WI38 (cell line): ENCODE measurements at regions not wholly inside any gene's neighbourhood (a gene's known extent, or its start where the extent isn't known, plus 50 kb on each side); places are given as distances from the start of the nearest gene placed in this dataset.
"Not testable (repeated sequence)": the region's sequence is repeated elsewhere in the genome, so short reads cannot be mapped to it uniquely, and the experiment has no call there.

Source experiments
- H3K4me3 ChIP-seq: 2 replicates; pipeline ENCODE4 v1.5.1; 2011; ENCODE audit warnings: low read depth, mild to moderate bottlenecking, control low read depth, low read length
- TF ChIP-seq, protein P1 (sequence below): IDR thresholded peaks from 2 replicates; pipeline ENCODE4 v1.5.1; 2012; ENCODE audit warnings: low read depth, mild to moderate bottlenecking, control low read depth, low read length

DNA sequence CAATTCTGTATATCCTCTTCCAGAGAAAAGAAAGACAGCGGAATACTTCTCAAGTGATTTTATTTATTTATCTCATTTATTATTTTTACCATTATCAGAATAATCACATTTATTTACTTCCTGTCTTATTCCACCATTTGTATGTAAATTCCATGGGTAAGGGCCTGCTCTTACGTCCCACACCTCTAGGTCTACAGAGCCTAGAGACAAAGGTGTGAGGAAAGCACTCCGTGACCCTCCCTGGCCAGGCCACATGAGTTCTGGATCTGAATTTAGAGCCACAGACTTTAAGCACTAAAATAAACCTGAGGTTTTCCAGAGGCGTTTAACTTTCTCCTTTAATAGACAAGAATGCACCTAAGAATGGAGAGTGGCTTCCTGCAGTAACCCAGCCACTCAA, 85.3 kb upstream of the CTSV start:
- no peak overlapping the region for H3K4me3 ChIP-seq
- TF ChIP-seq, protein P1, sequence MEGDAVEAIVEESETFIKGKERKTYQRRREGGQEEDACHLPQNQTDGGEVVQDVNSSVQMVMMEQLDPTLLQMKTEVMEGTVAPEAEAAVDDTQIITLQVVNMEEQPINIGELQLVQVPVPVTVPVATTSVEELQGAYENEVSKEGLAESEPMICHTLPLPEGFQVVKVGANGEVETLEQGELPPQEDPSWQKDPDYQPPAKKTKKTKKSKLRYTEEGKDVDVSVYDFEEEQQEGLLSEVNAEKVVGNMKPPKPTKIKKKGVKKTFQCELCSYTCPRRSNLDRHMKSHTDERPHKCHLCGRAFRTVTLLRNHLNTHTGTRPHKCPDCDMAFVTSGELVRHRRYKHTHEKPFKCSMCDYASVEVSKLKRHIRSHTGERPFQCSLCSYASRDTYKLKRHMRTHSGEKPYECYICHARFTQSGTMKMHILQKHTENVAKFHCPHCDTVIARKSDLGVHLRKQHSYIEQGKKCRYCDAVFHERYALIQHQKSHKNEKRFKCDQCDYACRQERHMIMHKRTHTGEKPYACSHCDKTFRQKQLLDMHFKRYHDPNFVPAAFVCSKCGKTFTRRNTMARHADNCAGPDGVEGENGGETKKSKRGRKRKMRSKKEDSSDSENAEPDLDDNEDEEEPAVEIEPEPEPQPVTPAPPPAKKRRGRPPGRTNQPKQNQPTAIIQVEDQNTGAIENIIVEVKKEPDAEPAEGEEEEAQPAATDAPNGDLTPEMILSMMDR = no peak

DNA sequence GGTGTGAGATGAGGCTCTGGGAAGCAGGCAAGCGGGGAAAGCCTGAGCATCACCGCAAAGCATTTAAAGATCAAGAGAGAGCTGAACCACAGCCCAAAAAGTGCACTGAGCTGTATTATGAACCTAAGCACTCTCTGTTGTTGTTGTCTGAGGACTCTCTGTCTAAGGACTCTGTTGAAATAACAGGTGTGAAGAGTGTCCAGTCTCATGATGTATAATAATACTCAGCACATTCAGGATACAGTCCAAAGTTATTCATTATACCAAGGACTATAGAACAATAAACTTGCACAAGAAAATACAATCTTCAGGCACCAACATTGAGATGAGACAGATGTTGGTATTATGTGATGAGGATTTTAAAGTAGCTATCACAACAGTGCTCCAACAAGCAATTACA, 71.8 kb upstream of the CTSV start:
- no peak overlapping the region for H3K4me3 ChIP-seq
- TF ChIP-seq, protein P1 = no peak

DNA sequence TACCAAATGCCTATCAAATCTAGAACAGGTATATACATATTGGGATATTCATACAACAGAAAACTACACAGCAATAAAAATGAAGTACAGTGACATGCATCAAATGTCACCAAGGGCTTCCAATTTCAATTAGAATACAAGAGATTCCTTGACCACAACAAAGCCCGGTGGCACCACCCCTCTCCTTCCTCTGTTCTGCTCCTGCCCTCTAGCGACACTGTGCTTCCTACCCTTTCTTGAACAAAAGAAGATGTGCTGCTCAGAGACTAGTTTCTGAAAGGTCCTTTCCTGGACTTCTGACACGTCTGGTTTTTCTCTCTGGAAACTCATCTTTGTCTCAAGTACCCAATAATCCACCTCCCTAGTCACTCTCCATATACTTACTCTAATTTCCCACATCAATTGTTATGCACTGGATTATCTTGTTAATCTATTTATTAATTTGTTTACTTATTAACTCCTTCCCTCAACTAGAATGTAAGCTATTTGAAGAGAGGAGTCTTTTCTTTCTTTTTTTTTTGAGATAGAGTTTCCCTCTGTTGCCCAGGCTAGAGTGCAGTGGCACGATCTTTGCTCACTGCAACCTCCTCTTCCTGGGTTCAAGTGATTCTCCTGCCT, 70.4 kb upstream of the CTSV start:
- TF ChIP-seq, protein P1 = no peak
- H3K4me3 ChIP-seq = no peak overlapping the region

DNA sequence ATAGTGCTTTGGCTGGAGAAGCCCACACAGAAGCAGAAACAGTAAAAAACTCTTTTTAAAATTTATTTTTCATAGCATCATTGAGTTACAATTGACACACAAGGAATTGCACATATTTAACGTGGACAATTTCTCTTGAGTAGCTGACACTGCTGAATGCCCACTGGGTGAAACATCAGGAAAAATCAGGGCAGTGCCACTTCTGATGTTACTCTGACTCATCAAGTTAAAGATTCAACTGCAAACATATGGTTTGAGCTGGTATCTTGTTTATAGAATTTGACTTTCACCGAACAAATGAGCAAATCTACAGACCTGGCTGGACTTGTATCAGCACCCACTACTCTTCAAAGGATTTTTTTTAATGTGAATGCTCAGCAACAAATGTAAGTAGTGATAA, 66.3 kb upstream of the CTSV start:
- H3K4me3 ChIP-seq = not testable (repeated sequence)

DNA sequence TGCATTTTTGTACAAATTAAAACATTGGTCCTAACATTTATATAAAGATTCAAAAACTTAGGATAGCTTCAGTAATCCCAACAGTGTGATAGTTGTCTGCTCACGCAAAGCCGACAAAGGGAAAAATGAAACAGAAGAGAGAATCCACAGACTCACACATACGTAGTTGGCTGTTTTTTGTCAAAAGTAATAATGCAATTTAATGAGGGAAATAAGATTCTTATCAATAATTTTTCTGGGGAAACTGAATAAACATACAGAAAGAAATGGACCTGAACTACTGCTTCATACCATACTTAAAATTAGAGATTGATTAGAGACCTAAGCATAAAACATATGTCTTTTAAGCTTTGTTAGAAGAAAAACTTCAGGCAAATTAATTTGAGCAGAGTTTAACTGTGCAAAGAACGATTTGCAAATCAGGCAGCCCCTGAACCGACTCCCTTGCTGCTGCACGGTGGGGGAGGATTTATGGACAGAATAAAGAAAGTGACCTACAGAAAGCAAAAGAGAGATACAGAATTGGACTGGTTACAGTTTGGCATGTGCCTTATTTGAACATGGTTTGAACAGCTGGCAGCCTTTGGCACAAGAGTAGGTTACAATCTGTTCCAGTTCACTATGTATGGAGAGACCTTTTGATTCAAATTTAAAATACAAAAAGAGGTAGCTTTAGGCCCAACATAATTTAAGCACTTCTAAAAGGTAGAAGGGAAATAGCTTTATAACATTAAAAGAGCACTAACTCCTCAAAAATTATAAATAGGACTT, 64.9 kb upstream of the CTSV start:
- not testable (repeated sequence) for H3K4me3 ChIP-seq

DNA sequence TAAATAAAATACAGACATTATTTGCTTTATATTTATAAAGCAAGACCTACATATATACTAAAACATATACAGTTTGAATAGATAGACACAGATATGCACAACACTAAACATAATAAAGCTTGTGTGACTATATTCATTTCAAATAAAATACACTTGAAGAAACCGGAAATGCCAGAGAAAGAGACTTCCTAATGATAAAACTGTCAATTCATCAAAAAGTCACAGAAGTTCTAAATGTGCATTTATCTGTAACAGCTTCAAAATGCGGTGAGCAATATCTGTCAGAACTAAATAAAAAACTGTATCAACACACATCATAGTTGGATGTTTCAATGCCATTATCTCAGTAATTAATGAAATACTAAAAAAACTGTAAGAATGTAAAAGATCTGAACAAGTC, 60.6 kb upstream of the CTSV start:
- H3K4me3 ChIP-seq = not testable (repeated sequence)

DNA sequence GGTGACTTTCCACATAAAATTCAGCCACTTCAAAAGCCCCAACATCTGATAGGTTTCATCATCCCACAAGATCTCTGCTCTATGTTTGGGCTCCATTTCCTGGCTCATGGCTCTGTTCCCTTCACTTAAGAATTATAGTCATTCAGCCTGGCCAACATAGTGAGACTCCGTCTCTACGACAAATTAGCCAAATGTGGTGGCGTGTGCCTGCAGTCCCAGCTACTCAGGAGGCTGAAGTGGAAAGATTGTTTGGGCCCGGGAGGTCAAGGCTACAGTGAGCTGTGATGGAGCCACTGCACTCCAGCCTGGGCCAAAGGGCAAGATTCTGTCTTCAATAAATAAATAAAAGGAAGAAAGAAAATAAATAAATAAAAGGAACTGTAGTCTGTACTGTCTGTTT, 57.9 kb upstream of the CTSV start:
- no peak overlapping the region for H3K4me3 ChIP-seq
- TF ChIP-seq, protein P1 = no peak

DNA sequence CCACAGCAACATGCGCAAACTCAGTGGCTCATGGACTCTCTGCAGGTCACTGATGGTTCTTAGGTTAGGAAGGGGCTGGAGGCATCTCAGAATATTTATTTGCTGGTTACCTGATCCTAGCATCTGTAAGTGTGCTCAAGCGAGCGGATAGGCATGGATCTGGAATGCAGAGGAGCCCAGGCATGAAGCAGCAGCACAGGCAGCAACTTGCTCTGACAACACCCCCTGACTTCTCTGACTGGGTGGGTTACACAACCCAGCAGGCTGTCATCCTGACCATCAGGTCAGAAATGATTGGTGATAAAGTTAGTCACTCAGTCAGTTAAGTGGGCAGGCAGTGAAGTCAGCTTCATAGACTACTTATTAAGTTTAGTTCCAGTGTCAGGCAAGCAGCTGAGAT, 50.4 kb upstream of the CTSV start:
- H3K4me3 ChIP-seq = not testable (repeated sequence)
